Osteoblast (primary cell): ENCODE measurements at regions not wholly inside any gene's neighbourhood (a gene's known extent, or its start where the extent isn't known, plus 50 kb on each side); places are given as distances from the start of the nearest gene placed in this dataset.
"Not testable (repeated sequence)": the region's sequence is repeated elsewhere in the genome, so short reads cannot be mapped to it uniquely, and the experiment has no call there.

Experiments
- DNase-seq: peaks from one replicate; pipeline ENCODE4 v3.0.0; 2011; ENCODE audit warnings: low spot score, mixed read lengths; ENCODE audit not compliant: insufficient read length; ENCODE audit errors: missing footprints
- H2AFZ ChIP-seq: 2 replicates; pipeline ENCODE4 v1.6.0; 2011; ENCODE audit warnings: mild to moderate bottlenecking, low read length
- H3K27ac ChIP-seq: 2 replicates; pipeline ENCODE4 v1.5.1; 2011; ENCODE audit warnings: mild to moderate bottlenecking, low read depth, low read length, moderate library complexity
- H3K27me3 ChIP-seq: 2 replicates; pipeline ENCODE4 v1.6.0; 2012; ENCODE audit warnings: mild to moderate bottlenecking, control low read depth, inconsistent platforms, low read length, moderate library complexity; ENCODE audit not compliant: insufficient read depth
- H3K36me3 ChIP-seq: 2 replicates; pipeline ENCODE4 v1.5.1; 2011; ENCODE audit warnings: mild to moderate bottlenecking, low read length, control low read depth, moderate library complexity; ENCODE audit not compliant: insufficient read depth
- H3K4me1 ChIP-seq: 2 replicates; pipeline ENCODE4 v1.5.1; 2011; ENCODE audit warnings: mild to moderate bottlenecking, low read length, control low read depth, moderate library complexity; ENCODE audit not compliant: insufficient read depth
- H3K4me2 ChIP-seq: 2 replicates; pipeline ENCODE4 v1.6.0; 2011; ENCODE audit warnings: mild to moderate bottlenecking, low read length; ENCODE audit not compliant: insufficient read depth
- H3K4me3 ChIP-seq: fragments of 200-600 bp; sonication (generic); 3 replicates; pipeline ENCODE4 v1.5.1; 2012; ENCODE audit warnings: mild to moderate bottlenecking, low read length, inconsistent platforms; ENCODE audit not compliant: insufficient read depth
- H3K79me2 ChIP-seq: 2 replicates; pipeline ENCODE4 v1.6.0; 2012; ENCODE audit warnings: mild to moderate bottlenecking, low read length, control low read depth, inconsistent platforms; ENCODE audit not compliant: insufficient read depth
- H3K9me3 ChIP-seq: 2 replicates; pipeline ENCODE4 v1.5.1; 2011; ENCODE audit warnings: low read depth, low read length, control low read depth
- H4K20me1 ChIP-seq: 2 replicates; pipeline ENCODE4 v1.6.0; 2012; ENCODE audit warnings: mild to moderate bottlenecking, low read length, control low read depth; ENCODE audit not compliant: insufficient read depth
- TF ChIP-seq, protein P1 (sequence below): IDR thresholded peaks from 2 replicates; pipeline ENCODE4 v1.5.1; 2011; ENCODE audit warnings: mild to moderate bottlenecking, low read depth, low read length, moderate library complexity; ENCODE audit errors: extremely low read depth

DNA sequence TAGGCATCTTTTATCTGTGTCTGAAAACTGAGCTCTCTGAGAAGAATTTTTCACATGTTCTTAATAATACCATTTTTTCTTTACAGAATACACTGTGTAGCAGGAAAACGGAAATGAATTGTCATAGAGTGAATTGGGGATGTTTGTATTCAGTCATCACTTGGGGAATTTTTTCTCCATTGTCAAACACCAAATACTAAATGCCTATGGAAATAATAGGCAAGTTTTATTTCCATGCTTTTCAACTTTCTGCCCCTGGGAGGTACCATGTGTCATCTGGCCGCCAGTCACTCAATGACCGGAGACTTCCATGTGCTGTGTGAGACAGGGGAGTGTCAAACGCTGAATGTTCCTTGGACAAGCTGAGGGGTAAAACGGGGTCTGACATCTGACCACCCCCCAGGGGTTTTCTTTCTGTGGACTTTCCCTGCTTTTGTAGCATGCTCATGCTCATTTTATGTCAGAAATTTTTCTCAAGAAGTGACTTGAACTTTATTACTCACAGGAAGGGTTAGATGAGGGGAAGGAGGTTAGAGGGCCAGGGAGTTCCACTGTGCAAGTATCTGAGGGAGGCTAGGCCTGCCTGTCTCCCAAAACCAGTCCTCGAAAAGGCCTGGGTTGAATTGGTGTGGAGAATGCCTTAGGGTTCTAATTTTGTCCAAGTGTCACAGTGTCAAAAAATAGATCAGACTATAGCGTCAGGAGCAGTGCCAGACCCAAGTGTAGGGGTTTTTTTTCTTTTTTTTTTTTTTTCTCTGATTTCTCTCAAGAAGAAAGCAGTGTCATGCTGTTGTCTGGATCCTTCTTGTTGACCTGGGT is 438.6 kb downstream of the AGTPBP1 start:
- Histone ChIP-seq H3K79me2 (no peaks in the 10 kb centered on the region), H4K20me1 (no peaks in the 10 kb centered on the region), H3K27me3 (no peaks in the 10 kb centered on the region), H3K36me3 (no peaks in the 10 kb centered on the region), H3K27ac (no peak overlapping the region), H3K9me3 (no peaks in the 10 kb centered on the region), H3K4me2 (no peak overlapping the region), H3K4me3 (no peak overlapping the region), H2AFZ (no peak overlapping the region), H3K4me1 (no peaks in the 10 kb centered on the region)
- no peak for DNase-seq
- TF ChIP-seq, protein P1, sequence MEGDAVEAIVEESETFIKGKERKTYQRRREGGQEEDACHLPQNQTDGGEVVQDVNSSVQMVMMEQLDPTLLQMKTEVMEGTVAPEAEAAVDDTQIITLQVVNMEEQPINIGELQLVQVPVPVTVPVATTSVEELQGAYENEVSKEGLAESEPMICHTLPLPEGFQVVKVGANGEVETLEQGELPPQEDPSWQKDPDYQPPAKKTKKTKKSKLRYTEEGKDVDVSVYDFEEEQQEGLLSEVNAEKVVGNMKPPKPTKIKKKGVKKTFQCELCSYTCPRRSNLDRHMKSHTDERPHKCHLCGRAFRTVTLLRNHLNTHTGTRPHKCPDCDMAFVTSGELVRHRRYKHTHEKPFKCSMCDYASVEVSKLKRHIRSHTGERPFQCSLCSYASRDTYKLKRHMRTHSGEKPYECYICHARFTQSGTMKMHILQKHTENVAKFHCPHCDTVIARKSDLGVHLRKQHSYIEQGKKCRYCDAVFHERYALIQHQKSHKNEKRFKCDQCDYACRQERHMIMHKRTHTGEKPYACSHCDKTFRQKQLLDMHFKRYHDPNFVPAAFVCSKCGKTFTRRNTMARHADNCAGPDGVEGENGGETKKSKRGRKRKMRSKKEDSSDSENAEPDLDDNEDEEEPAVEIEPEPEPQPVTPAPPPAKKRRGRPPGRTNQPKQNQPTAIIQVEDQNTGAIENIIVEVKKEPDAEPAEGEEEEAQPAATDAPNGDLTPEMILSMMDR = no peak

DNA sequence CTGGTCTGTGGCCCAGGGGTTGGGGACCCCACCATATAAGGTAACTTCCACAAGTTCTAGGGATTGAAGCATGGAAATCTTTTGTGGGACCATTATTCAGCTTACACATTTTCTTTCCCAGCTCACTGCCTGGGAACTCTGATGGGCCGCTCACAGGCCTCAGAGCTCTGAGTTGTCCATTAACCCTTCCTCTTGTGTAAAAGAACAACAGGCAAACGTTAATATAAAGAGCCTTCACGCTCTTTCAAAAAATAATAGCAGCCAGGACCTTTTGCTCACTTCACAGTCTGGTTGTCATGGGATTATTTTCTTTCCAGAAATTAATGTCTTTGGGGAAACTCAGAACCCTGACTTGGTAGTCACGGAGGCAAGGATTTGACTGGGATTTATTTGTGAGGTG is 443.3 kb downstream of the AGTPBP1 start:
- no peaks in the 10 kb centered on the region for H3K4me1 ChIP-seq
- H4K20me1 ChIP-seq = no peaks in the 10 kb centered on the region
- TF ChIP-seq, protein P1 = no peak
- no peaks in the 10 kb centered on the region for H3K79me2 ChIP-seq
- H3K9me3 ChIP-seq = no peaks in the 10 kb centered on the region
- no peak overlapping the region for H2AFZ ChIP-seq
- H3K4me3 ChIP-seq = no peak overlapping the region
- no peak for DNase-seq
- no peaks in the 10 kb centered on the region for H3K27me3 ChIP-seq
- no peak overlapping the region for H3K4me2 ChIP-seq
- no peak overlapping the region for H3K27ac ChIP-seq
- no peaks in the 10 kb centered on the region for H3K36me3 ChIP-seq

DNA sequence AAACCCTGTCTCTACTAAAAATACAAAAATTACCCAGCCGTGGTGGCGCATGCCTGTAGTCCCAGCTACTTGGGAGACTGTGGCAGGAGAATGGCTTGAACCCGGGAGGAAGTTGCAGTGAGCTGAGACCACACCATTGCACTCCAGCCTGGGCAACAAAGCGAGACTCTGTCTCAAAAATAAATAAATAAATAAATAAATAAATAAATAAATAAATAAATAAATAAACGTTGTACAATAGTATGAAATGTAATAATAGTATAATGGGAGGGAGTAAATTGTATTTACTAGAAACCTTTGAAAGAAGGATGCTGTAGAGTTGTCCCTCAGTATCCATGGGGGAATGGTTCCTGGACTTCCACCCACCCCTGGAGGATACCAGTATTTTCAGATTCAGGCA is 446.5 kb downstream of the AGTPBP1 start:
- not testable (repeated sequence) for H3K4me2 ChIP-seq, H3K27me3 ChIP-seq, H3K4me1 ChIP-seq

DNA sequence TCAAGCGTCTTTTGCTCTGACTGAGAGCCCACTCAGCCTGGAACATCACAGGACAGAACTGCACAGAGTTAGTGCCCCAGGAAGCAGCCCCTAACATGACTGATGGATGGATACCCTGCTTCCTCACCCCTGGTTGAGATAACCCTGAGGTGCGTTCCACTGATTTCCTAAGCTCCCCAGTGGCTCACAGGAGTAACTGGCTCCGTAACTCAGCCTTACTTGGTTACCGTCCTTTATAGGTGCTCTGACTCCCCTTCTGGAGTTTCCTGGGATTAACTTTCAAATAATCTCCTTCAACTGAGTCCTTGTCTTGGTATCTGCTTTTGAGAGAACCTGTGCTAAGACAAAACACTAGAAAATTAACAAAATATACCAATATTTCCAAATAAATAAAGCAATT is 449.5 kb downstream of the AGTPBP1 start:
- H3K27me3 ChIP-seq = no peaks in the 10 kb centered on the region
- no peak overlapping the region for H2AFZ ChIP-seq
- no peaks in the 10 kb centered on the region for H3K4me1 ChIP-seq
- no peak overlapping the region for H3K27ac ChIP-seq
- no peak overlapping the region for H3K4me3 ChIP-seq
- H4K20me1 ChIP-seq = no peaks in the 10 kb centered on the region
- no peaks in the 10 kb centered on the region for H3K36me3 ChIP-seq
- DNase-seq = no peak
- H3K9me3 ChIP-seq = no peaks in the 10 kb centered on the region
- TF ChIP-seq, protein P1 = no peak
- no peaks in the 10 kb centered on the region for H3K79me2 ChIP-seq
- no peak overlapping the region for H3K4me2 ChIP-seq

More for the DNA sequence above, 446.5 kb downstream of the AGTPBP1 start:
- not testable (repeated sequence) for DNase-seq, H3K9me3 ChIP-seq, H3K27ac ChIP-seq, H3K36me3 ChIP-seq, H3K4me3 ChIP-seq, H4K20me1 ChIP-seq, H3K79me2 ChIP-seq, H2AFZ ChIP-seq
